Prostate gland (tissue), 2 donors: ENCODE measurements at regions not wholly inside any gene's neighbourhood (a gene's known extent, or its start where the extent isn't known, plus 50 kb on each side); places are given as distances from the start of the nearest gene placed in this dataset.

ENCODE experiments used
- DNase-seq: peaks from one replicate; pipeline ENCODE4 v3.0.0-alpha.2; 2019; ENCODE audit warnings: low spot score
- H3K27ac ChIP-seq, 2 donors: fragments of 200-600 bp; sonication (generic); 2 replicates each; pipeline ENCODE4 v1.5.1; 2017 to 2019
- H3K27me3 ChIP-seq: fragments of 200-600 bp; sonication (generic); replicated peaks from 2 replicates; pipeline ENCODE4 v1.5.1; 2019; ENCODE audit not compliant: insufficient read depth
- H3K36me3 ChIP-seq, 2 donors: fragments of 200-600 bp; sonication (generic); 1 replicate in 1 of 2; 2 replicates in 1 of 2; pipeline versions ENCODE4 v1.5.1 to v1.8.1; 2017 to 2019
- H3K4me1 ChIP-seq: fragments of 200-600 bp; sonication (generic); replicated peaks from 2 replicates; pipeline ENCODE4 v1.5.1; 2019
- H3K4me3 ChIP-seq, 2 donors: fragments of 200-600 bp; sonication (generic); 2 replicates each; pipeline ENCODE4 v1.5.1; 2017 to 2019
- H3K9me3 ChIP-seq: fragments of 200-600 bp; sonication (generic); 2 replicates; pipeline ENCODE4 v1.5.1; 2017
- CTCF ChIP-seq, 4 experiments: fragments of 200-600 bp in 2 of 4; fragments of 450-650 bp in 2 of 4; sonication (generic) in 2 of 4; IDR thresholded peaks; 1 replicate in 3 of 4; 2 replicates in 1 of 4; pipeline ENCODE4 v1.5.1; 2016 to 2019; ENCODE audit warnings: antibody characterized with exemption in 4 of 4, mild to moderate bottlenecking in 2 of 4, moderate library complexity in 2 of 4
- POLR2A ChIP-seq: fragments of 450-650 bp; IDR thresholded peaks from one replicate; pipeline ENCODE4 v1.6.1; 2016; ENCODE audit warnings: antibody characterized with exemption, mild to moderate bottlenecking
- POLR2AphosphoS5 ChIP-seq: sonication (generic); formaldehyde crosslinking; IDR thresholded peaks from one replicate; pipeline ENCODE4 v1.6.1; 2017; ENCODE audit warnings: antibody characterized with exemption
- WGBS: methylation state at CpG from one replicate; pipeline ENCODE4 v1.1.5; 2018; 5-methylcytosine and 5-hydroxymethylcytosine counted together
- intact Hi-C: fragments of 100-400 bp; cut with DNase I; formaldehyde crosslinking; loops from one replicate; pipeline ENCODE4 v1.14.2; 2022

DNA sequence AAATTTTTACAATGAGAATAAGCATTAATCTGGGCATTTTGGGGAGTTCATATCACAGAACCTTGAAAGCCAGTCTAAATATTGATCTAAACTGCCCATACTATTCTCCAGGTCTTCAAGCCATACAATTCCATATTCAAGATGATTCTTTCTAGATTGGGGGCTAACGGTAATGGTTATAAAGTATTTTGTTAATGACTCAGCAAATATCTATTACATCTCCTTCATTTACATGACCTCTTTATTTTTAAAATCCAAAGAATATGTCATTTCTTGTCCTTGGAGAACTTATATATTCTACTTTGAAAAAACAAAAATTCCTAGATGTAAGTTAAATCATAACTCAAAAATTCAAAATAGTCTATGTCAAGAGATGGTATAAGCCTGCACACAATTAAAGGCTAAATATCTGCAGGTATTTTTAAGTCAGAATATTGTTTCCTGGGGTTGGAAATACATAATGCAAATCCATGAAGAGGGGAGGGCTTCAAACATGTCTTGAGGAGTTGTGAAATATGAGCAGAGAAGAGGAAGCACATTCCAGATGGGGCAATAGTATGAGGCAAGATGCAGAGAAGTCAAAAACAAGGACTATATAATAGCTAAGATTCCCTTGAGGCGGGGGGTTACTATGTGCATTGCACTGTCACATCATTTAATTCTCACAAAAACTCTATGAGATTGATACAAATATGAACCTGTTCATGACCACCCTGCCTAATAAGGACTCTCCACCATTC is 526.4 kb downstream of the NR2F1-AS1 start:
- DNase-seq = no peak
- Histone ChIP-seq H3K36me3 (no peaks in the 10 kb centered on the region), H3K27me3 (no peaks in the 10 kb centered on the region), H3K9me3 (no peaks in the 10 kb centered on the region), H3K4me3 (no peak overlapping the region), H3K4me1 (no peaks in the 10 kb centered on the region), H3K27ac (no peak overlapping the region)
- TF ChIP-seq CTCF (IDR thresholded peaks at IDR 0.05) (no peak), POLR2AphosphoS5 (no peak), POLR2A (no peak)
- 48% methylated on average over 2 of the region's 2 CpGs for WGBS
- intact Hi-C loops = no loop called here

DNA sequence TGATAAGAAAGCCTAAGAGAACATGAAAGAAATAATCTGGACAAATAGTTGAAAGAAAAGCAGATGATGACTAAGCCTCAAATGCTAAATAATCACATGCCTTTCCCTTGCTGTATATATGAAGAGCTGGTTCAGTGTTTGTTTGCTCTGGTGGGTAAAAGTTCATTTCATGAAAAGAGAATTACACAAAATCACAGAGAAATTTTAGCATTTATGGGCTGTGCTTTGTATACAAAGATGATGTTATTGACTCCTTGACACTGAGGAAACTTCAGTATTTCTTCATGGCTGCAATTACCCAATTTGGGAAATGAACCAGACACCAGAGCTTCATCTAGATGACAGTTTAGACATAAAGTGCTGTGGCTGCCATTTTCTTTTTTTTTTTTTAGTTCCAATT is 527.2 kb downstream of the NR2F1-AS1 start:
- intact Hi-C loops = no loop called here
- DNase-seq = no peak
- H3K4me1 ChIP-seq = no peaks in the 10 kb centered on the region

GRCh38 chr5:93048858-93049257 is 532.2 kb downstream of the NR2F1-AS1 start:
- Histone ChIP-seq H3K27ac (no peak overlapping the region), H3K4me1 (no peaks in the 10 kb centered on the region), H3K9me3 (no peaks in the 10 kb centered on the region), H3K27me3 (no peaks in the 10 kb centered on the region), H3K36me3 (no peaks in the 10 kb centered on the region), H3K4me3 (no peak overlapping the region)
- WGBS = 90% methylated on average over 2 of the region's 2 CpGs
- TF ChIP-seq POLR2AphosphoS5 (no peak), POLR2A (no peak), CTCF (IDR thresholded peaks at IDR 0.05) (no peak)
- intact Hi-C loops = no loop called here
- DNase-seq = no peak

More for the DNA sequence above, 527.2 kb downstream of the NR2F1-AS1 start:
- H3K9me3 ChIP-seq = no peaks in the 10 kb centered on the region
- H3K27me3 ChIP-seq = no peaks in the 10 kb centered on the region
- no peak for TF ChIP-seq POLR2AphosphoS5
- TF ChIP-seq CTCF (IDR thresholded peaks at IDR 0.05) = no peak
- TF ChIP-seq POLR2A = no peak
- no peak overlapping the region for H3K4me3 ChIP-seq
- no peak overlapping the region for H3K27ac ChIP-seq
- H3K36me3 ChIP-seq = no peaks in the 10 kb centered on the region

GRCh38 chr5:93044859-93045666 is 536.0 kb downstream of the NR2F1-AS1 start:
- Histone ChIP-seq H3K27me3 (no peaks in the 10 kb centered on the region), H3K9me3 (no peaks in the 10 kb centered on the region), H3K36me3 (no peaks in the 10 kb centered on the region), H3K4me1 (no peaks in the 10 kb centered on the region), H3K27ac (no peak overlapping the region), H3K4me3 (no peak overlapping the region)
- WGBS = 61% methylated on average over 1 of the region's 1 CpG
- intact Hi-C loops = no loop called here
- DNase-seq = no peak
- TF ChIP-seq POLR2A = no peak
- no peak for TF ChIP-seq POLR2AphosphoS5
- no peak for TF ChIP-seq CTCF (IDR thresholded peaks at IDR 0.05)

DNA sequence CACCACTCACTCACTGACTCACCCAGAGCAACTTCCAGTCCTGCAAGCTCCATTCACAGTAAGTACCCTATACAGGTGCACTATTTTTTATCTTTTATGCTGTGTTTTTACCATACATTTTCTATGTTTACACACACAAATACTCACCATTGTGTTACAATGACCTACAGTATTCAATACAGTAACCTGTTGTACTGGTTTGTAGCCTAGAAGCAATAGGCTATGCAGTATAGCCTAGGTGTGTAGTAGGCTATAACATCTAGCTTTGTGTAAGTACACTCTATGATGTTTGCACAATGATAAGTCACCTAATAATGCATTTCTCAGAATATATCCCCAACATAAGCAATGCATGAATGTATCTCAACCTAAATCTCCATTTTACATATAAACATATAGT is 541.1 kb downstream of the NR2F1-AS1 start:
- DNase-seq = no peak
- TF ChIP-seq POLR2AphosphoS5 (no peak), CTCF (IDR thresholded peaks at IDR 0.05) (no peak)

More for the DNA sequence above, 541.1 kb downstream of the NR2F1-AS1 start:
- intact Hi-C loops = no loop called here
- no peak overlapping the region for H3K4me3 ChIP-seq
- no peaks in the 10 kb centered on the region for H3K27me3 ChIP-seq
- H3K9me3 ChIP-seq = no peaks in the 10 kb centered on the region
- H3K36me3 ChIP-seq = no peaks in the 10 kb centered on the region
- no peak overlapping the region for H3K27ac ChIP-seq
- H3K4me1 ChIP-seq = no peaks in the 10 kb centered on the region
